ENCODE measurements at regions not wholly inside any gene's neighbourhood (a gene's known extent, or its start where the extent isn't known, plus 50 kb on each side); places are given as distances from the start of the nearest gene placed in this dataset.

- DNase-seq = no peak
- TF ChIP-seq GATA1 (IDR thresholded peaks at IDR 0.05; ENCODE audit: low read depth, low read length) (no peak), POLR2A (IDR thresholded peaks at IDR 0.05; ENCODE audit: low read length) (no peak)
Measured at GRCh38 chr6:6376845-6377244, 56.4 kb upstream of the F13A1 start.

- TF ChIP-seq GATA1 (IDR thresholded peaks at IDR 0.05; ENCODE audit: low read depth, low read length) = no peak
- TF ChIP-seq POLR2A (IDR thresholded peaks at IDR 0.05; ENCODE audit: low read length) = no peak
- no peak for DNase-seq
Measured at GRCh38 chr6:6377621-6378020, 57.2 kb upstream of the F13A1 start.

- no peak for TF ChIP-seq GATA1 (IDR thresholded peaks at IDR 0.05; ENCODE audit: low read depth, low read length)
- no peak for TF ChIP-seq POLR2A (IDR thresholded peaks at IDR 0.05; ENCODE audit: low read length)
- no peak for DNase-seq
Measured at GRCh38 chr6:6379573-6379972, 59.1 kb upstream of the F13A1 start.

- no peak for DNase-seq
- no peak for TF ChIP-seq POLR2A (IDR thresholded peaks at IDR 0.05; ENCODE audit: low read length)
- TF ChIP-seq GATA1 (IDR thresholded peaks at IDR 0.05; ENCODE audit: low read depth, low read length) = no peak
Measured at GRCh38 chr6:6384520-6384919, 64.1 kb upstream of the F13A1 start.

GRCh38 chr6:6386010-6386409 is 65.5 kb upstream of the F13A1 start:
- no peak for TF ChIP-seq GATA1 (IDR thresholded peaks at IDR 0.05; ENCODE audit: low read depth, low read length)
- TF ChIP-seq POLR2A (IDR thresholded peaks at IDR 0.05; ENCODE audit: low read length) = no peak
- DNase-seq = no peak

GRCh38 chr6:6390849-6391602 is 70.6 kb upstream of the F13A1 start:
- no peak for DNase-seq
- TF ChIP-seq GATA1 (IDR thresholded peaks at IDR 0.05; ENCODE audit: low read depth, low read length) = no peak
- no peak for TF ChIP-seq POLR2A (IDR thresholded peaks at IDR 0.05; ENCODE audit: low read length)

- DNase-seq = no peak
- TF ChIP-seq POLR2A (IDR thresholded peaks at IDR 0.05; ENCODE audit: low read length) (no peak), GATA1 (IDR thresholded peaks at IDR 0.05; ENCODE audit: low read depth, low read length) (no peak)
Measured at GRCh38 chr6:6392214-6393068, 72.0 kb upstream of the F13A1 start.

- DNase-seq = no peak
Measured at GRCh38 chr6:6393069-6393529, 72.6 kb upstream of the F13A1 start.

GRCh38 chr6:6395581-6396197 is 75.2 kb upstream of the F13A1 start:
- TF ChIP-seq POLR2A (IDR thresholded peaks at IDR 0.05; ENCODE audit: low read length) (no peak), GATA1 (IDR thresholded peaks at IDR 0.05; ENCODE audit: low read depth, low read length) (no peak)

More at GRCh38 chr6:6393069-6393529, 72.6 kb upstream of the F13A1 start:
- TF ChIP-seq POLR2A (IDR thresholded peaks at IDR 0.05; ENCODE audit: low read length) = no peak
- TF ChIP-seq GATA1 (IDR thresholded peaks at IDR 0.05; ENCODE audit: low read depth, low read length) = no peak

GRCh38 chr6:6397842-6398241 is 77.4 kb upstream of the F13A1 start:
- no peak for DNase-seq
- no peak for TF ChIP-seq POLR2A (IDR thresholded peaks at IDR 0.05; ENCODE audit: low read length)
- TF ChIP-seq GATA1 (IDR thresholded peaks at IDR 0.05; ENCODE audit: low read depth, low read length) = no peak

More at GRCh38 chr6:6395581-6396197, 75.2 kb upstream of the F13A1 start:
- DNase-seq = no peak

GRCh38 chr6:6399568-6399967 is 79.1 kb upstream of the F13A1 start:
- no peak for DNase-seq
- TF ChIP-seq GATA1 (IDR thresholded peaks at IDR 0.05; ENCODE audit: low read depth, low read length) (no peak), POLR2A (IDR thresholded peaks at IDR 0.05; ENCODE audit: low read length) (no peak)

- TF ChIP-seq GATA1 (IDR thresholded peaks at IDR 0.05; ENCODE audit: low read depth, low read length) (no peak), POLR2A (IDR thresholded peaks at IDR 0.05; ENCODE audit: low read length) (no peak)
- no peak for DNase-seq
Measured at GRCh38 chr6:6401401-6401800, 80.9 kb upstream of the F13A1 start.

GRCh38 chr6:6402006-6402405 is 81.5 kb upstream of the F13A1 start:
- DNase-seq = no peak
- no peak for TF ChIP-seq POLR2A (IDR thresholded peaks at IDR 0.05; ENCODE audit: low read length)
- TF ChIP-seq GATA1 (IDR thresholded peaks at IDR 0.05; ENCODE audit: low read depth, low read length) = no peak

- DNase-seq = no peak
- no peak for TF ChIP-seq POLR2A (IDR thresholded peaks at IDR 0.05; ENCODE audit: low read length)
- no peak for TF ChIP-seq GATA1 (IDR thresholded peaks at IDR 0.05; ENCODE audit: low read depth, low read length)
Measured at GRCh38 chr6:6402591-6402990, 82.1 kb upstream of the F13A1 start.

Data from erythroblast (primary cell).